ENCODE measurements at regions not wholly inside any gene's neighbourhood (a gene's known extent, or its start where the extent isn't known, plus 50 kb on each side); places are given as distances from the start of the nearest gene placed in this dataset.

- H3K4me2 ChIP-seq (ENCODE audit: low read depth, low read length) = no peak overlapping the region
- no peaks in the 10 kb centered on the region for H3K27me3 ChIP-seq (replicated peaks; ENCODE audit: insufficient read depth, low read length)
Observed at GRCh38 chr3:159902546-159903314, 85.9 kb upstream of the IL12A start.

GRCh38 chr3:159904455-159904854 is 84.2 kb upstream of the IL12A start:
- Histone ChIP-seq H3K79me2 (ENCODE audit: low read length) (no peaks in the 10 kb centered on the region), H3K4me2 (ENCODE audit: low read depth, low read length) (no peak overlapping the region), H3F3A (ENCODE audit: insufficient read depth, low read length) (no peaks in the 10 kb centered on the region), H4K20me1 (ENCODE audit: insufficient read depth, low read length) (no peaks in the 10 kb centered on the region), H2AFZ (ENCODE audit: low read length) (no peak overlapping the region), H3K27ac (ENCODE audit: low read length) (no peak overlapping the region), H3K4me1 (ENCODE audit: low read length) (no peaks in the 10 kb centered on the region), H3K36me3 (replicated peaks; ENCODE audit: insufficient read depth, low read length) (no peaks in the 10 kb centered on the region), H3K9ac (ENCODE audit: low read length) (no peak overlapping the region), H3K4me3 (ENCODE audit: low read length) (no peak overlapping the region), H3K9me3 (replicated peaks; ENCODE audit: insufficient read depth, low read length) (no peaks in the 10 kb centered on the region), H3K27me3 (replicated peaks; ENCODE audit: insufficient read depth, low read length) (no peaks in the 10 kb centered on the region), H3K9me2 (replicated peaks; ENCODE audit: insufficient read depth, low read length) (no peaks in the 10 kb centered on the region)
- DNase-seq = no peak
- TF ChIP-seq EZH2phosphoT487 (IDR thresholded peaks at IDR 0.05; ENCODE audit: low read length) (no peak), CTCF (IDR thresholded peaks at IDR 0.05; ENCODE audit: low read length) (no peak), EZH2 (optimal IDR thresholded peaks at IDR 0.05; ENCODE audit: low read depth, low read length) (no peak)

More at GRCh38 chr3:159902546-159903314, 85.9 kb upstream of the IL12A start:
- Histone ChIP-seq H3K4me3 (ENCODE audit: low read length) (no peak overlapping the region), H3K36me3 (replicated peaks; ENCODE audit: insufficient read depth, low read length) (no peaks in the 10 kb centered on the region), H3K79me2 (ENCODE audit: low read length) (no peaks in the 10 kb centered on the region), H4K20me1 (ENCODE audit: insufficient read depth, low read length) (no peaks in the 10 kb centered on the region), H3K9me2 (replicated peaks; ENCODE audit: insufficient read depth, low read length) (no peaks in the 10 kb centered on the region), H3K9me3 (replicated peaks; ENCODE audit: insufficient read depth, low read length) (no peaks in the 10 kb centered on the region), H3F3A (ENCODE audit: insufficient read depth, low read length) (no peaks in the 10 kb centered on the region), H3K27ac (ENCODE audit: low read length) (no peak overlapping the region), H2AFZ (ENCODE audit: low read length) (no peak overlapping the region), H3K4me1 (ENCODE audit: low read length) (peaks cover 5% of the 10 kb centered on the region), H3K9ac (ENCODE audit: low read length) (no peak overlapping the region)
- no peak for DNase-seq
- TF ChIP-seq EZH2 (optimal IDR thresholded peaks at IDR 0.05; ENCODE audit: low read depth, low read length) = no peak
- TF ChIP-seq EZH2phosphoT487 (IDR thresholded peaks at IDR 0.05; ENCODE audit: low read length) = no peak
- TF ChIP-seq CTCF (IDR thresholded peaks at IDR 0.05; ENCODE audit: low read length) = no peak

- Histone ChIP-seq H3K79me2 (ENCODE audit: low read length) (no peaks in the 10 kb centered on the region), H4K20me1 (ENCODE audit: insufficient read depth, low read length) (no peaks in the 10 kb centered on the region), H2AFZ (ENCODE audit: low read length) (no peak overlapping the region), H3K27me3 (replicated peaks; ENCODE audit: insufficient read depth, low read length) (no peaks in the 10 kb centered on the region), H3K4me1 (ENCODE audit: low read length) (no peaks in the 10 kb centered on the region), H3K36me3 (replicated peaks; ENCODE audit: insufficient read depth, low read length) (no peaks in the 10 kb centered on the region), H3K9ac (ENCODE audit: low read length) (no peak overlapping the region), H3K27ac (ENCODE audit: low read length) (no peak overlapping the region), H3K4me2 (ENCODE audit: low read depth, low read length) (no peak overlapping the region), H3K4me3 (ENCODE audit: low read length) (no peak overlapping the region), H3F3A (ENCODE audit: insufficient read depth, low read length) (no peaks in the 10 kb centered on the region), H3K9me2 (replicated peaks; ENCODE audit: insufficient read depth, low read length) (no peaks in the 10 kb centered on the region), H3K9me3 (replicated peaks; ENCODE audit: insufficient read depth, low read length) (no peaks in the 10 kb centered on the region)
- TF ChIP-seq EZH2 (optimal IDR thresholded peaks at IDR 0.05; ENCODE audit: low read depth, low read length) = no peak
- TF ChIP-seq EZH2phosphoT487 (IDR thresholded peaks at IDR 0.05; ENCODE audit: low read length) = no peak
- TF ChIP-seq CTCF (IDR thresholded peaks at IDR 0.05; ENCODE audit: low read length) = no peak
- no peak for DNase-seq
Observed at GRCh38 chr3:159904911-159905310, 83.7 kb upstream of the IL12A start.

All from MM.1S (cell line).